B cell (primary cell): ENCODE measurements at regions not wholly inside any gene's neighbourhood (a gene's known extent, or its start where the extent isn't known, plus 50 kb on each side); places are given as distances from the start of the nearest gene placed in this dataset.

Experiments
- ATAC-seq: fragments of 200-7000 bp; cut with Tn5 transposase; one replicate; pipeline ENCODE4 v1.10.0; 2021; ENCODE audit warnings: low read depth, mild to moderate bottlenecking, moderate number of reproducible peaks, moderate library complexity
- CTCF ChIA-PET: fragments of 350-600 bp; sonication (Branson Sonifier 250); formaldehyde crosslinking; loops from one replicate; lab custom pipeline; 2021; ENCODE audit warnings: antibody characterized with exemption, inconsistent platforms; lab: Charles Lee
- POLR2A ChIA-PET: fragments of 350-600 bp; sonication (Branson Sonifier 250); formaldehyde crosslinking; loops from one replicate; lab custom pipeline; 2021; ENCODE audit warnings: antibody characterized with exemption; lab: Charles Lee
- DNase-seq: peaks from one replicate; pipeline ENCODE4 v3.0.0; 2013
- H2AFZ ChIP-seq: 2 replicates; pipeline ENCODE4 v1.6.1; 2012; ENCODE audit warnings: mild to moderate bottlenecking, low read depth, low read length; ENCODE audit not compliant: insufficient read depth, poor library complexity, severe bottlenecking
- H3K27ac ChIP-seq, 2 donors: 1 replicate in 1 of 2; 2 replicates in 1 of 2; pipeline ENCODE4 v1.5.1; 2012 to 2013; ENCODE audit warnings: low read length in 2 of 2, mild to moderate bottlenecking in 2 of 2, moderate library complexity in 1 of 2
- H3K27me3 ChIP-seq, 4 experiments: fragments of 200-600 bp in 1 of 4; sonication (generic) in 1 of 4; replicated peaks in 1 of 4; 1 replicate in 2 of 4; 2 replicates in 2 of 4; pipeline versions ENCODE4 v1.6.1 to v1.7.0; 2013 to 2016; ENCODE audit warnings: low read length in 3 of 4, mild to moderate bottlenecking in 2 of 4, mixed read lengths in 1 of 4, moderate library complexity in 1 of 4; ENCODE audit not compliant: insufficient read depth in 4 of 4, control insufficient read depth in 3 of 4; ENCODE audit errors: control extremely low read depth in 1 of 4
- H3K36me3 ChIP-seq, 2 experiments: replicated peaks in 1 of 2; 1 replicate in 1 of 2; 2 replicates in 1 of 2; pipeline versions ENCODE4 v1.6.1 to v1.7.1; 2013; ENCODE audit warnings: low read length in 1 of 2; ENCODE audit not compliant: insufficient read depth in 2 of 2, control insufficient read depth in 1 of 2; ENCODE audit errors: control extremely low read depth in 1 of 2, extremely low read depth in 1 of 2
- H3K4me1 ChIP-seq, 2 donors: fragments of 200-600 bp in 1 of 2; sonication (generic) in 1 of 2; 1 replicate in 1 of 2; 2 replicates in 1 of 2; pipeline versions ENCODE4 v1.5.1 to v1.6.1; 2013 to 2017; ENCODE audit warnings: low read length in 2 of 2; ENCODE audit not compliant: control insufficient read depth in 2 of 2, insufficient read depth in 2 of 2
- H3K4me2 ChIP-seq: replicated peaks from 2 replicates; pipeline ENCODE3; 2012; ENCODE audit warnings: mild to moderate bottlenecking, low read depth, low read length; ENCODE audit not compliant: poor library complexity, severe bottlenecking
- H3K4me3 ChIP-seq, 5 experiments: fragments of 200-600 bp in 1 of 5; sonication (generic) in 1 of 5; 1 replicate in 3 of 5; 2 replicates in 2 of 5; pipeline versions ENCODE4 v1.5.1 to v1.7.0; 2011 to 2016; ENCODE audit warnings: low read length in 4 of 5, mild to moderate bottlenecking in 4 of 5, low read depth in 2 of 5, control low read depth in 1 of 5, moderate library complexity in 1 of 5; ENCODE audit not compliant: insufficient read depth in 1 of 5; ENCODE audit errors: control extremely low read depth in 1 of 5, extremely low read depth in 1 of 5
- H3K79me2 ChIP-seq: fragments of 200-600 bp; sonication (generic); one replicate; pipeline ENCODE4 v1.6.0; 2016; ENCODE audit warnings: low read length; ENCODE audit not compliant: control insufficient read depth, insufficient read depth
- H3K9ac ChIP-seq: fragments of 200-600 bp; sonication (generic); 2 replicates; pipeline ENCODE4 v1.6.1; 2017; ENCODE audit warnings: mild to moderate bottlenecking, low read length, moderate library complexity
- H3K9me3 ChIP-seq, 3 donors: one replicate each; pipeline versions ENCODE4 v1.6.1 to v1.7.1; 2013; ENCODE audit warnings: low read length in 2 of 3; ENCODE audit not compliant: control insufficient read depth in 2 of 3, insufficient read depth in 1 of 3; ENCODE audit errors: control extremely low read depth in 1 of 3
- H4K20me1 ChIP-seq: 2 replicates; pipeline ENCODE4 v1.6.0; 2012; ENCODE audit warnings: mild to moderate bottlenecking, low read length; ENCODE audit not compliant: insufficient read depth, control insufficient read depth, poor library complexity, severe bottlenecking
- H3K27ac Mint-ChIP-seq: one replicate; pipeline ENCODE4 v1.8.0; 2021; ENCODE audit warnings: mixed read lengths
- H3K27me3 Mint-ChIP-seq: one replicate; pipeline ENCODE4 v1.8.0; 2021; ENCODE audit warnings: mixed read lengths
- H3K4me1 Mint-ChIP-seq: one replicate; pipeline ENCODE4 v1.8.0; 2021; ENCODE audit warnings: mixed read lengths
- H3K4me3 Mint-ChIP-seq: one replicate; pipeline ENCODE4 v1.8.0; 2021; ENCODE audit warnings: mixed read lengths
- H3K9me3 Mint-ChIP-seq: one replicate; pipeline ENCODE4 v1.8.0; 2022; ENCODE audit warnings: mixed read lengths; ENCODE audit not compliant: insufficient read depth
- EZH2 ChIP-seq: IDR thresholded peaks from 2 replicates; pipeline ENCODE4 v1.6.1; 2012; ENCODE audit warnings: borderline replicate concordance, low read depth, mild to moderate bottlenecking, moderate library complexity, low read length; ENCODE audit not compliant: insufficient read depth, poor library complexity, severe bottlenecking
- WGBS: methylation state at CpG from one replicate; pipeline ENCODE4 v1.1.5; 2013; ENCODE audit warnings: missing lambda C conversion rate; ENCODE audit not compliant: insufficient coverage; 5-methylcytosine and 5-hydroxymethylcytosine counted together
- intact Hi-C: fragments of 100-400 bp; cut with micrococcal nuclease; formaldehyde crosslinking; loops from one replicate; pipeline ENCODE4 v1.10.0; 2022
- TF ChIP-seq, protein P1 (sequence below): fragments of 200-600 bp; IDR thresholded peaks from one replicate; pipeline ENCODE4 v1.8.0; 2022; ENCODE audit warnings: antibody characterized with exemption, mild to moderate bottlenecking

DNA sequence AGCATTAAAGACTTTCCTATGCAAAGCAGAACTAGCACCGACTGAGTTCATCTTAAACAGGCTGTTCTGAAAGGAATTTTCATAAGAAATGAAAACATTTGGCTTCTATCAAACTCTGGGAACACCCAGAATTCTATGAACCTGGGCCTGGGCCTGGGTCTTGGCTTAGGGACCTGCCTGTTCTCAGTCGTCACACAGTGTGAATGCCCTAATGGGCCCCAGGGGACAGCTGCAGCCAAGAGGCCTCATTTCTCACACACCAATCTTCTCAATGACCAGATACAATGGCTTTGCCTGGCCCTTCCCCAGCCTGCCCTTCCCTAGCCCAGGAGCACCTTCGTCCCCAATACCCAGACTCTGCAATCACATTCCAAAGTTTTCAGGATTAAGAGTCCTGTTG lies 234.9 kb upstream of the ARHGAP20 start:
- no peak overlapping the region for H3K9ac ChIP-seq
- DNase-seq (no peak), ATAC-seq (no peak)
- H3K4me1 ChIP-seq, result no peaks in the 10 kb centered on the region
- H3K27me3 Mint-ChIP-seq, result no peaks in the 10 kb centered on the region
- ChIA-PET CTCF (no interaction called here), POLR2A (no interaction called here)
- H3K4me3 Mint-ChIP-seq, result no peak overlapping the region
- H3K27ac Mint-ChIP-seq, result no peak overlapping the region
- H2AFZ ChIP-seq, result no peak overlapping the region
- no peaks in the 10 kb centered on the region for H3K9me3 ChIP-seq
- H3K4me1 Mint-ChIP-seq, result no peaks in the 10 kb centered on the region
- no peaks in the 10 kb centered on the region for H4K20me1 ChIP-seq
- intact Hi-C loops, result no loop called here
- no peaks in the 10 kb centered on the region for H3K36me3 ChIP-seq
- WGBS, result 84% methylated on average over 3 of the region's 3 CpGs
- no peak overlapping the region for H3K4me3 ChIP-seq
- H3K27ac ChIP-seq, result no peak overlapping the region
- H3K4me2 ChIP-seq, result no peak overlapping the region
- no peaks in the 10 kb centered on the region for H3K27me3 ChIP-seq
- H3K79me2 ChIP-seq, result no peaks in the 10 kb centered on the region
- no peaks in the 10 kb centered on the region for H3K9me3 Mint-ChIP-seq
- TF ChIP-seq, protein P1, sequence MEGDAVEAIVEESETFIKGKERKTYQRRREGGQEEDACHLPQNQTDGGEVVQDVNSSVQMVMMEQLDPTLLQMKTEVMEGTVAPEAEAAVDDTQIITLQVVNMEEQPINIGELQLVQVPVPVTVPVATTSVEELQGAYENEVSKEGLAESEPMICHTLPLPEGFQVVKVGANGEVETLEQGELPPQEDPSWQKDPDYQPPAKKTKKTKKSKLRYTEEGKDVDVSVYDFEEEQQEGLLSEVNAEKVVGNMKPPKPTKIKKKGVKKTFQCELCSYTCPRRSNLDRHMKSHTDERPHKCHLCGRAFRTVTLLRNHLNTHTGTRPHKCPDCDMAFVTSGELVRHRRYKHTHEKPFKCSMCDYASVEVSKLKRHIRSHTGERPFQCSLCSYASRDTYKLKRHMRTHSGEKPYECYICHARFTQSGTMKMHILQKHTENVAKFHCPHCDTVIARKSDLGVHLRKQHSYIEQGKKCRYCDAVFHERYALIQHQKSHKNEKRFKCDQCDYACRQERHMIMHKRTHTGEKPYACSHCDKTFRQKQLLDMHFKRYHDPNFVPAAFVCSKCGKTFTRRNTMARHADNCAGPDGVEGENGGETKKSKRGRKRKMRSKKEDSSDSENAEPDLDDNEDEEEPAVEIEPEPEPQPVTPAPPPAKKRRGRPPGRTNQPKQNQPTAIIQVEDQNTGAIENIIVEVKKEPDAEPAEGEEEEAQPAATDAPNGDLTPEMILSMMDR, result no peak
- TF ChIP-seq EZH2, result no peak

- Mint-ChIP-seq H3K9me3 (no peaks in the 10 kb centered on the region), H3K27me3 (no peaks in the 10 kb centered on the region), H3K4me3 (no peak overlapping the region), H3K27ac (no peak overlapping the region), H3K4me1 (no peaks in the 10 kb centered on the region)
- DNase-seq, result no peak
- H3K4me1 ChIP-seq, result no peaks in the 10 kb centered on the region
- H3K9me3 ChIP-seq, result no peaks in the 10 kb centered on the region
- H2AFZ ChIP-seq, result no peak overlapping the region
- no peak overlapping the region for H3K9ac ChIP-seq
- H3K4me3 ChIP-seq, result no peak overlapping the region
- ATAC-seq, result no peak
- WGBS, result 100% methylated on average over 1 of the region's 2 CpGs
- H3K27ac ChIP-seq, result no peak overlapping the region
- intact Hi-C loops, result no loop called here
- no peak for TF ChIP-seq EZH2
- TF ChIP-seq, protein P1, result no peak
- peaks cover 0 to 3% (median 0%) of the 10 kb centered on the region in 4 experiments for H3K27me3 ChIP-seq
- H4K20me1 ChIP-seq, result no peaks in the 10 kb centered on the region
- H3K79me2 ChIP-seq, result no peaks in the 10 kb centered on the region
- ChIA-PET CTCF (no interaction called here), POLR2A (no interaction called here)
- H3K4me2 ChIP-seq, result no peak overlapping the region
- H3K36me3 ChIP-seq, result no peaks in the 10 kb centered on the region
These were observed 227.2 kb upstream of the ARHGAP20 start for GRCh38 chr11:110939471-110939870.
